CD4-positive, alpha-beta T cell treated with Interleukin-17A for 1 hour (primary cell): ENCODE measurements at regions not wholly inside any gene's neighbourhood (a gene's known extent, or its start where the extent isn't known, plus 50 kb on each side); places are given as distances from the start of the nearest gene placed in this dataset.
A peak's percentile ranks its signal among the peaks of the same experiment; 100 is the strongest.
"Not testable (repeated sequence)": the region's sequence is repeated elsewhere in the genome, so short reads cannot be mapped to it uniquely, and the experiment has no call there.

Experiments used
- DNase-seq: peaks from one replicate; pipeline ENCODE4 v3.0.0-alpha.2; 2020

GRCh38 chr16:52033992-52034391 lies 513.0 kb downstream of the TOX3 start:
- no peak for DNase-seq

- DNase-seq = no peak
Measured at GRCh38 chr16:52022980-52023379, 524.0 kb downstream of the TOX3 start.

GRCh38 chr16:52022177-52022576 lies 524.8 kb downstream of the TOX3 start:
- no peak for DNase-seq

- no peak for DNase-seq
Measured at GRCh38 chr16:52016387-52016786, 530.6 kb downstream of the TOX3 start.

- DNase-seq = no peak
Measured at GRCh38 chr16:52005551-52005950, 541.4 kb downstream of the TOX3 start.

DNA sequence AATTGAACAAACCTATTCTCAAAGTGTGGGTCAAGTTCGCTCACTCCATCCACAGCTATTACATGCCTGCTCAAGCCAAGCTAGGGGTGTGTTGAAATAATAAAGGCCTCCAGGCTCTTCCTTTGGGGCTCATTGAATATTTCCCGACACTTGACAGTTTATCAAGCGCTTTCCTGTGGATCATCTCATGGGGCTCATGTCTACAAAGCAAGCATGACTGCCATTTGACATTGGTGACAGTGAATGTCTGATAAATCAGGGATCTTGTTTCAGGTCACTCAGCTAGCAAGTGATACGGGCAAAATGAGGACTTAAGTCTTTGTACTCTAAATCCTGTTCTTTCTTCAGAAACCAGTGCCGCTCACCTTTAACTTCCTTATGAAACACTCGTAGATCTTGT lies 542.6 kb downstream of the TOX3 start:
- no peak for DNase-seq

DNA sequence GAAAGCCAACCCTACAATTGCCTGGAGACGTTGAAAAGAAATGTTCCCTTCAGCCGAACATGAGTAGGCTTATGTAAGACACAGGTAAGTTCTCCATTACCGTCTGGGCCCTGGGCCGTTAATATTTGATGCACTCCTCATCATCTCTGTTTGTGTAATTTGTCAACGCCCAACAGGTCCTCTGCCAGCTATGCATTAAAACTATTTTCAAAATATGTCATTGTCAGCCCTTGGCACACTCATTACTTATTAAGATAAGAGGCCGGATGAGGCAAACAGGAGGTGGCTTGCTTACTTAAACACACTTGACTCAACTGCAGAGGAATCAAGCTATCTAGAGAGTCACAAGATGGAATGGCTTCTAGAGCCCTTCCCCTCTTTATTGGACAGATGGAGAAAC lies 544.9 kb downstream of the TOX3 start:
- DNase-seq = no peak

DNA sequence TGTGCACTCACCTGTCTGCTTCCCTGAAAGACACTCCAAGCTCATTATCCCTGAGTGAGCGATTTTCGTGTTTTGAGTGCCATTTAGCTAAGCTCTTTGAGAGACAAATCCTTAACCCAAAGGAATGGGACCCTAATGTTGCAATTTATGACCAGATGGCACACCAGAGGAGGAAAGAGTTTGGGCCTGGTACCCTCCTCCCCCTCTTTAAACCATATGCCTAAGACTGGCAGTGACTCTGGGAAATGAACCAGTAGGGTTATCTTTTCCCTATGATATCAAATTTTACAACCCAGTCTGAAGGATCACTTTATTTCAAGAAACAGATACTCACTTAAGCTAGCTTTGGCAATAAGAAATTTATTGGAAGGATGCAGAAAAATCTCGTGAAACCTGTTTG lies 550.4 kb downstream of the TOX3 start:
- DNase-seq = no peak

- DNase-seq = no peak
Measured at GRCh38 chr16:51994597-51994996, 552.3 kb downstream of the TOX3 start.

DNA sequence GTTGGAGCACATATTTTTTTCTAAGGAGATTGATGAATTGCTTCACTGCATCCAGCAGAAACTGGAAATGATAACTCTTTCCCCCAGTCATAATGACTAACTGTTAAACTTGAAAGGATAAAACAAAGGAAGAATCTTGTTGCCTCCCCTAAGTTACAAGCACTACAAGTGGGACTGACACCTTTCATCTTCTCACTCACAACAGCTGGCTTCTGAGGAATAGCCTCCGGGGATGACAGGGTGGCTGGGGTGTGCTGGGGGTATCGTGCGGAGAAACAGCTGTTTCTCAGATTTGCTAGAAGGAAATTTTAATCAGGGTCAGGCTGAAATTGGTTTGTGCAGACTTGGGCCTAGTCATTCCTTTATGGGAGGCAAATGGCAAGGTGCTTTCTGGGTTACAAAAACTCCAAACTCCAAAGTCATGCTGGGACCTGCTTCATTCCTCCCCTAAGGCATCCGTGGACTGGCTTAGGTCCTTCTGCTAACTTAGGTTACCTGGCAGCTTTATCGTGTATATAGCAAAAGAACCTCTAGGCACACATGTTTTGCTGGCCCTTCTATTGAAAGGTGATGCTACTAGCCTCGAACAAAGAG lies 557.2 kb downstream of the TOX3 start:
- no peak for DNase-seq

DNA sequence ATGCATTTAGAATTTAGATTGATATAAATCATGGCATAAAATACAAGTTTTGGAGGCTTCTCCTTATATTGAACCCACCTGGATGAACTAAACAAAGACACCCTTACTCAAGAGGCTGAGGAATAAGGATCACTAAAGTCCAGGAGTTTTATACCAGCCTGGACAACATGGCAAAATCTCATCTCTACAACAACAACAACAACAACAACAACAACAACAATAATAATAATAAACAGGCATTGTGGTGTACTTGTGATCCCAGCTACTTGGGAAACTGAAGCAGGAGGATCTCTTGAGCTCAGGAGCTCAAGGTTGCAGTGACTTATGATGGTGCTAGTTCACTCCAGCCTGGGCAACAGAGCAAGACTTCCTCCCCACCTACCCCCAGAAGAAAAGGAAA lies 558.0 kb downstream of the TOX3 start:
- DNase-seq = no peak

DNA sequence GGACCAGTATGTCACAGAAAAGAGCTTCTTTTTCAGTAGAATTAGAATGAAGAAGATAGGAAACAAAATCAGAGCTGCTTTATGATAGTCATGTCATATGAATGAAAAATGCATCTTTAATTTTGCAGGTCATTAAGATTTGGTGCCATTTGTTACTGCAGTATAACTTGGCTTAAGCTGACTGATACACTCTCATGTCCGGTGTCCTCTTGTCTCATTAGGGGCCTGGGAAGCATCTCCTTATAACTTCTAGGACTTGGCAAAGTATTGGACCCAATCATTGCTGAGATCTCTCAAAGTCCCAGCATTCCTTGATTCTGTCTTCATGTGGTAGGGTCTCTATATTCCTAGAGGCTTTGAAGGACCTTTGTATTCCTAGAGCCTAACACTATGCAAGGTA lies 559.4 kb downstream of the TOX3 start:
- no peak for DNase-seq

DNA sequence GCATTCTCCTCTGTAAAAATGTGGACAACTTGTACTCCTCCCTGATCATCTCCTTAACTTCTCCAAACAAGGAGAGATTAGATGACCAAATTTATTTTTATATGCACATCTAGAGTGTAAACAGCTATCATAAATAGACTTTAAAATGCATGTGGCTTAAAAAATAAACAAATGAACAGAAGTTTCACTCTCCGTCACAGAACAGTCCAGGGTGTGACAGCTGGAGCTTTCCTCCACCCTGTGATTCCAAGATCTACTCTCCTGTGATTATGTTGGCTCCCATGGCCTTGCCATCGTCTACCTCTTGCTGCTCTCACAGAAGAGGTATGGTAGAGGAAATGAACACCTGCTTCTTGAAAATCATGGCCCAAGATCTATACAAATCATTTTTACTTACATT lies 560.2 kb downstream of the TOX3 start:
- no peak for DNase-seq

- DNase-seq = no peak
Measured at GRCh38 chr16:51986301-51986700, 560.6 kb downstream of the TOX3 start.

DNA sequence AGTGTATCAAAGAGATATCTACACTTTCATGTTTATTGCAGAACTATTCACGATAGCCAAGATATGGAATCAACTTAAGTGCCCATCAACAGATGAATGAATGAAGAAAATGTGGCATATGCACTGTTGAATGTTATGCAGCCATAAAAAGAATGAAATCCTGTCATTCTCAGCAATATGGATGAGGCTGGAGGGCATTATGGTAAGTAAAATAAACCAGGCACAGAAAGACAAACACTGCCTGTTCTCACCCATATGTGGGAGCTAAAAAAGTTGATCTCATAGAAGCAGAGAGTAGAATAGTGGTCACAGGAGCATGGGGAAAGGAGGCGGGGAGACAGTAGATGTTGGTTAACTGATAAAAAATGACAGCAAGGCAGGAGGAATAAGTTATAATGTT lies 561.8 kb downstream of the TOX3 start:
- DNase-seq = no peak

- DNase-seq = no peak
Measured at GRCh38 chr16:51984395-51984794, 562.5 kb downstream of the TOX3 start.

DNA sequence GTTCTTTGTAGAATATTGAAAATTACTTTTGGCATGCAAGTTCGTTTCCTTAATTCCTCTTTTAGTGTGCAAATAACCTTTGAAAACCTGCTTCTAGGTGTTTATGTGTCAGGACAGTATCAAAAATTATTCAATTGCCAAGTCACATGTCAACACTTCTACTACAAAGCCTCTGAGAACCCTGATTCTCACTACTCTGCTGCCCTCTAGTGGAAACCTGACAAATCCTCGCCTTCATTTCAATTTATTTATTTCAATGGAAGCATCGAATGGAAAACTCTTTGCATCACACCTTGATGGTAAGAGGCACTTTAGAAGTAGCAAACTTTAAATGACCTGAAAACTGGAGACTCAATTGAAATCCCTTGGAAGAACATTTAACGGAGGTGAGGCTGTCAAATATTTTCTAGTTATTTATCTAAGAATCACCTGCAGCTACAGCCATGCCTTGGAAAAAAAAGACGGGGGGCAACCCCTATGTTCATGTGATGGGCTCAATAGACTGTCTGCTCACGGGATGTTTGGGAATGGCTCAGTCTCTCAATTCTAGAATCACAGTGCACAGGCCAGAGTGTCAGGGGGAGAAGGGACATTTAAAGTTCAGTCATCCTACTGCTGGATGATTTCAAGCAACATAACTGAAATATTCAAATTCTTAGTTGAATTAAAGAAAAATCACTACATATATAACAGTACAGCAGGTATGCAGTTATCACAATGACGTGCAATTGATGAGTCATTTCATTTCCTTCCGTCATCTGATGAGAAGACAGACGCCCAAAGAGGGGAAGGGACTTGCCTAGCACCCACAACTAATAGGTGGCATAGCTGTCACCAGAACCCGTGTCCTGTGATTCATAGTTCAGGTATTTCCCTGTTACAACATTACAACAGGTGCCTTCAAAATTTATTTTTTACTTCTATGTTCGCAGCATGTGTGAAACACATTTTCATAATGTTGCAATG lies 563.9 kb downstream of the TOX3 start:
- peak; percentile 24 for DNase-seq

GRCh38 chr16:51981725-51982124 lies 565.2 kb downstream of the TOX3 start:
- DNase-seq = no peak

DNA sequence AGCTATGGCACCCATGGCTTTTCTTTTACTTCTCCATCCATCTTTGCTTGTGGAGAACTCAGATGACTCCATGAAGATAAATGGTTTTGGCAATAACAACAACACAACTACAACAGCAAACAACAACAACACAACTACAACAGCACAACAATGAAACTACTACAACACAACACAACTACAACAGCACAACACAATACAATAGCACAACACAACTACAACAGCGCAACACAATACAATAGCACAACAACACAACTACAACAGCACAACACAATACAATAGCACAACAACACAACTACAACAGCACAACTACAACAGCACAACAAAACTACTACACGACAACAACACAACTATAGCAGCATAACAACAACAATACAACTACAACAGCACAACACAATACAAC lies 569.4 kb downstream of the TOX3 start:
- not testable (repeated sequence) for DNase-seq

DNA sequence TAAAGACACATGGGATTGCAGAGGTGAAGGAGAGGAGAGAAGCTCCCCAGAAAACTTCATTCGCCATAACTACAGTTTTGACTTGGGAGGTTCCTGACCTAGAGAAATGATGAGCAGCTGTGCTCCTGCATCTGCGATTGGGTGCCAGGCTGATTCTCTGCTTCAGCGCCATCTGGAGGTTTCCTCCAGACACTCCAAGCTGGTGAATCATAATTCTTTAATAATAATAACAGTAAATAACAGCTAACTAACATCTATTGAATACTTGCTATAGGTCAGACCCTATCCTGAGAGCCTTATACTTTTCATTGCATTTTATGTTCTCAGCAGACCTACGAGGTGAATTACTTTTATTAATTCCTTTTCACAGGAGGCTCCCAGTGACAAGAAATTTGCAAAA lies 575.8 kb downstream of the TOX3 start:
- no peak for DNase-seq

DNA sequence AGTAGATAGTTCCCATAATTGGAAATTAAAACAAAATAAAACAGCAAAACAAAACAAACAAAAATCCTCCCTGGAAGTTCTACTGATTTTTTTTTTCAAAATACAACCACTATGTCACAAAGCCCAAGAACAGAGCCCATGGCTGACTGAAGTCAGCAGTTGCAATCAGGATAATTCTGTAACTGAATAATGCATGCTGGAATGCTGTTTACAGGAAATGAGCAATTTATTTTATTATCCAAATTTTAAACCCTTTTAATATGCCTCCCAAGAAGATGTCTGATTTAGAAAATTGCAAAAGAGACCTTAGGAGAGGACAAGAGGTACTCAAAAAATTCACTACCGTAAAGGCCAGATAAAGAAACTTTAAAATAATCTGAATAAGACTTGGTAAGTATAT lies 578.2 kb downstream of the TOX3 start:
- no peak for DNase-seq

GRCh38 chr16:51967646-51968045 lies 579.3 kb downstream of the TOX3 start:
- DNase-seq = no peak

DNA sequence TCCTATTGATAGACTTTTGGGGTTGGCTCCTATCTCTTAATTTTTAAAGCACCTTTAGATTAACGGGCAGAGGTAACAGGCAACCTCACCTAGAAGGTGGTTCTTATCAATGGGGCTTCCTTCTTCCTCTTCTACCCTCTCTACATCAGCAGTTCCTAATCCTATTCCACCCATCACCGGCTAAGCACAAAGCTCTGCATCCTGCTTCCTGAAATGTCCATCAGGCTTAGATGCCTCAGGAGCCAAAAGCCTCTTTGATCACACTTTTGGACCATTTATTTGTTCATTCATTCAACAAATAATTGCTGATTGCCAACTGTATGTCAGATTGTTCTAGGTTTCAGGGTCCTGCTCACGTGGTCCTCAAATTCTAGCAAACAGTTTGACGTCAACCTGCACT lies 586.0 kb downstream of the TOX3 start:
- no peak for DNase-seq

GRCh38 chr16:51953286-51953985 lies 593.5 kb downstream of the TOX3 start:
- DNase-seq = no peak
